ENCODE measurements at regions not wholly inside any gene's neighbourhood (a gene's known extent, or its start where the extent isn't known, plus 50 kb on each side); places are given as distances from the start of the nearest gene placed in this dataset.

DNA sequence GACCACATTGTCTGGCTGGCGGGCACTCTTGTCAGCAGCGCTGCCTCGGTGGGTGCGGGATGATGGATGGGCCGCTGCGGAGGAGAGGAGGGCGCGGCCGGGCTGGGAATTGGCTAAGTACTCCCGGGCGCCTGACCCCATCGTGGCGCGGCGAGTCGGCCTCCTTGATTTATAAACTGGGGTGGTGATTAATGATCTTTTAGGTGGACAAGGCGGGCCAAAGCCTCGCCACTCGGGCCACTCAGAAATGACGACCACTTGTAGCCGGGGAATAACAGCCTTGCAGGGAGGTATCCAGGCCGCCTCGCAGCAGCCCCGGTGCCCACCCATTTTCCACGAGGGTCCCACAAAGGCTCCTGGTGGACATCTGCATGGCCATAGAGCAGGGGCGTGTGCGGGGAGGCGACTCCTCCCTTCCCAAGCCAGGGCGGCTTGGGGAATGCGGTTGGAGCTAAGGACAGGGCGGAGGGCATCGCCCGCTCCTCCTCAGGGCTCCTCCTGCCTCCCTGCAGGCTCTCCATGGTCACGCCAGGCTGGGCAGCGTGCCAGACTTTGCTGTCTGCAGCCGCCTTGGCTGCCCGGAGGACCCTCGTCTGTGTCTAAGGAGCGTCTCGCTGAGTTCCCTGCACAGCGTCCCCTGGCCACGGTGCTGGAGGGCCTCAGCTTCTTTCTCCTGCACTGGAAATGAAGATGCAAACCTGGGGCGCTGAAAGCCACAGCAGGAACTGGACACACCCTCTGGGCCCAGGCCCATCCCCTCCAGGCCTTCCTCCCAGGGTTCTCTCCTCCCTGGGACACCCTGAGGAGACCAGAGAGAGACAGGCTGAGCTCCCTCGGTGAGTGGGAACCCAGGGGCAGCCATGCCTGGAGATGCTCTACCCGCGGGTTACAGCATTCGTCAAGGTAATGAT, 287.4 kb upstream of the IRX4 start:
- DNase-seq (ENCODE audit: missing footprints): no peak
- no peak for ATAC-seq
- intact Hi-C loops (cut with DNase I): no loop called here

- DNase-seq (ENCODE audit: missing footprints): no peak
- intact Hi-C loops (cut with DNase I): no loop called here
- no peak for ATAC-seq
Observed at GRCh38 chr5:2169430-2169808, 286.7 kb upstream of the IRX4 start.

DNA sequence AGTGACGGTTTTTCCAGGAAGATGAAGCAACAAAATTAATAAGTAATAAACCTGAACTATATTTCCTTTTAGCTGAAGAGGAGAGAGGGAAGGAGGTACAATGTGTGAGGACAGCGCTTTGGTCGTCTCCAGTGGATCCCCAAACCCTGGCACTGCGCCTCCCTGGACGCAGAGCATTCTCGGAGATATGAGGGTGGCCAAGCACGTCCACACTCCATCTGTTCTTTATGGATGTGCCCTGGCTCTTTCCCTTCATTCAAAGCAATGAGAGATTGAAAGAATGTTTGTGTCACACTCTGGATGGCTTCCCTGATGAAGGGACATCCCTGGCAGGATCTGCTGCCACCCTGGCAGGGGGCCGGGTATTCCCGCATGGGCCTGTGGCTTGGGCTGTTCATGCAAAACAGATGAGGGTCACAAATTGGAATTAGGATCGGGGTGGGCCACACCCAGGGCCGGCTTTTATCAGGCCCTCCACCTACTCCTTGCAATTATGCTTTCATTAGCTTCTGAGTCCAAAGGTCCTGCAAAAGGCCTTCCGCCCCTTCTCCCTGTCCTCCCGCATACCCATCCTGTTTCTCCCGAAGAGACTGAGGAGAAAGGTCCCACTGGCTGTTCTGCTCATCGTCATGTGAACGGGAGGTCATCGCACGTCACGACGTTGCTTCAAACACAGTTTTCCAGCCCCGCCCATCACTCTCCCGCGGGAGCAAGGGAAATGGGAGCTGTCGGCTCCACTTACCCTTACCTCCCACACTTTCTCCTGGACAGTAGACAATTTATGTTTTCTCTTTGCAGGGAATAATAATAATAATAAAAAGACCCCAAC, 286.1 kb upstream of the IRX4 start:
- intact Hi-C loops (cut with DNase I): no loop called here
- no peak for DNase-seq (ENCODE audit: missing footprints)
- no peak for ATAC-seq

DNA sequence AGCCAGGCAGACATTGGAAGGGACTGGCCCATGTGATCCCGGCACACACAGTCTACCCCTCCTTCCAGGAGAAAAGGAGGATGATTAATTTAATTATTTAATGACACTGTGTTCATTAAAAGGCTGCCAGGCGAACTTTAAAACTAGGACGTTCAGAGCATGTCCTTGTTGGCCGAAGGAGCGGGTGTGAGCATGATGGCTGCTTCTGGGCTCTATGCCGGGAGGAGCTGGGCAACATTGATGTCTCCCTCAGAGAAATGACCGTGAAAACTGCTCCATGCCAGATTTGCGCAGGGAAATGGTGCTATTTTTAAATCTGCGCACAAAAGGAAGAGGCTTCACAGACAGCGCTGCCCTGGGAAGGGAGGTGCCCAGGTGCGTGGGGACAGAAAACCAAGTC, 284.9 kb upstream of the IRX4 start:
- intact Hi-C loops (cut with DNase I): no loop called here
- ATAC-seq (no peak), DNase-seq (ENCODE audit: missing footprints) (no peak)

DNA sequence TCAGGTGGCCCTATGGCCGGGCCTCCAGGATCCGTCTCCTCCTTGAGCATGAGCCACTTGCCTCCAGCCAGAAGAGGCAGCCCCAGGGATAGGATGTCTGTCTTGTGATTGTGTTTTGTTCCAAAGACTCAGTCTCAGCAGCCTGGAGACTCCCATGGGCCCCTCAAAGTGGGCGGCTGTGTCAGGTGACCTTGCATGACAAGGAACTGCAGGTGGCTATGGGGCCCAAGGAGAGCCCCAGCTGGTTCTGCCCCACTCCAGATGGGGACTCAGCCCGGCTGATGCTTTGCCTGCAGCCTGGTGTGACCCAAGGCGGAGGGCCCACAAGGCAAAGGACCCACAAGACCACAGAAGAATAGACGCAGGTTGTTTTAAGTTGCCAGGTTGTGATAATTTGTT, 284.3 kb upstream of the IRX4 start:
- DNase-seq (ENCODE audit: missing footprints) (no peak), ATAC-seq (no peak)
- intact Hi-C loops (cut with DNase I): no loop called here

- intact Hi-C loops (cut with DNase I): no loop called here
- ATAC-seq (no peak), DNase-seq (ENCODE audit: missing footprints) (no peak)
Observed at GRCh38 chr5:2166306-2166978, 283.7 kb upstream of the IRX4 start.

- no peak for ATAC-seq
- DNase-seq (ENCODE audit: missing footprints): no peak
- intact Hi-C loops (cut with DNase I): no loop called here
Observed at GRCh38 chr5:2165615-2166305, 283.0 kb upstream of the IRX4 start.

- ATAC-seq (no peak), DNase-seq (ENCODE audit: missing footprints) (no peak)
- intact Hi-C loops (cut with DNase I): no loop called here
Observed at GRCh38 chr5:2165203-2165602, 282.5 kb upstream of the IRX4 start.

- intact Hi-C loops (cut with DNase I): no loop called here
- ATAC-seq: no peak
- no peak for DNase-seq (ENCODE audit: missing footprints)
Observed at GRCh38 chr5:2164586-2164985, 281.9 kb upstream of the IRX4 start.

DNA sequence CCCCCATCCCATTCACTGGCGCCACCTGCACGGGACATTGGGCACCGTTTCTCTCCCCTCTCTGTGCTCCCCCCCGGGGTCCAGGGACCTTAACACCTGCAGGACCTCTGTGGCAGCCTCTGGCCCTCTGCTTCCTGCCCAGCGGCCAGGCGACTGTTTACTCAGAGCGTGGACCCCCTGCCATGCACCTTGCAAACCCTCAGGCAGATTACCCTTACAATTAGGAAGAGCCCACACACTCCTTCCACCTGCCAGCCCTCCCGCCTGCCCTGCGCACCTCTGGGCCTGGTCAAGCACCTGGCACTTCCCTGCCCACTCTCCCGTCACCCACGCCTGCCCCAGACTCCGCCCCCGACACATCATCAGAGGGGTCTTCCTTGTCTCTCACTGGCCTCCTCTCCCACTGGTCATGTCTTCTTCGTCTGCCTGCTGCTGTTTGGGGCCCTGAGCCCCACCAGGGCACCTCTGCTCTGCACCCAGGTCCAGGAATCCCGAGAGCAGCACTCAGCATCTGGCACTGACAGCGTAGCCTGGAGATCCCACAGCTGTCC, 281.3 kb upstream of the IRX4 start:
- intact Hi-C loops (cut with DNase I): no loop called here

GRCh38 chr5:2163060-2163856, 280.5 kb upstream of the IRX4 start:
- intact Hi-C loops (cut with DNase I): no loop called here
- DNase-seq (ENCODE audit: missing footprints) (no peak), ATAC-seq (no peak)

More for the DNA sequence above, 281.3 kb upstream of the IRX4 start:
- DNase-seq (ENCODE audit: missing footprints): no peak
- ATAC-seq: no peak

GRCh38 chr5:2160811-2161210, 278.1 kb upstream of the IRX4 start:
- ATAC-seq: no peak
- intact Hi-C loops (cut with DNase I): no loop called here
- DNase-seq (ENCODE audit: missing footprints): no peak

DNA sequence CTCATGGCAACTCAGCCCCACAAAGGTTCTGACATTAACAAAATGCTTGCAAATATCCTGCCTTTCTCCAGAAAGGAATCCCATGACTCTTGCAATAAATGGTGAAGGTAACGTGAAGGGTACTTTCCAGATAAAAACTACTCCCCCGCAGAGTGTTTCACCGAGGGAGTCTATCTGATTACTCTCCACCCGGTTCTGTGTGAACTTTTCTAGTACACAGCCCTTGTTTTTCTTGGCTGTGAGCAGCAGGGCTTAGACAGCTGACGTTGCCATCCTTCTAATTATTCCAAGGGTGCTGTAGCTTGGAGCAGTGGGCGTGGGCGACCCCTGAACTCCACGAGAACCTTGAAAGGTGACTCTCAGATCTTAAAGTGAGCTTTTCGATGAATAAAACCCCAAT, 276.0 kb upstream of the IRX4 start:
- intact Hi-C loops (cut with DNase I): no loop called here
- DNase-seq (ENCODE audit: missing footprints): no peak
- ATAC-seq: no peak

GRCh38 chr5:2158109-2158508, 275.4 kb upstream of the IRX4 start:
- intact Hi-C loops (cut with DNase I): no loop called here
- no peak for DNase-seq (ENCODE audit: missing footprints)
- ATAC-seq: no peak

GRCh38 chr5:2157372-2157771, 274.6 kb upstream of the IRX4 start:
- ATAC-seq (no peak), DNase-seq (ENCODE audit: missing footprints) (no peak)
- intact Hi-C loops (cut with DNase I): no loop called here

DNA sequence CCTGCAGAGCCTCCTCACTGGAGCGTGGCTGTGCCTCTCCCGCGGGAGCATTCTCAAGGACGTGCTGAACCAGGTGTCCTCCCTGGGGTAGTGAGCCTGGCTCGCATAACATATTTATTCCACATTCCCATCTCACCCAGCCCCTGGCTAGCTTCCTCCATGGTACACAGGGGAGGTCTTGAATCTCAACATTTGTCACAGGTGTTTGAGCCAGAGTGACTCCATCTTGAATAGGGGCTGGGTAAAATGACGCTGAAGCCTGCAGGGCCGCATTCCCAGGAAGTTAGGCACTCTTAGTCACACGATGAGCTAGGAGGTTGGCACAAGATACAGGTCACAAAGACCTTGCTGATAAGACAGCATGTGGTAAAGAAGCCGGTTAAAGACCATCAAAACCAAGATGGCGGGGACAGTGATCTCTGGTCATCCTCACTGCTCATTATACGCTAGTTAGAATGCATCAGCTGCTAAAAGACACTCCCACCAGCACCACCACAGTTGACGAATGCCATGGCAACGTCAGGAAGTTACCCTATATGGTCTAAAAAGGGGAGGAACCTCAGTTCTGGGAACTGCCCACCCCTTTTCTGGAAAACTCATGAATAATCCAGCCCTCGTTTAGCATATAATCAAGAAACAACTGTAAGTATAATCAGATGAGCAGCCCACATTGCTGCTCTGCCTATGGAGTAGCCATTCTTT, 273.8 kb upstream of the IRX4 start:
- no peak for DNase-seq (ENCODE audit: missing footprints)
- intact Hi-C loops (cut with DNase I): no loop called here

GRCh38 chr5:2155556-2155955, 272.8 kb upstream of the IRX4 start:
- DNase-seq (ENCODE audit: missing footprints) (no peak), ATAC-seq (no peak)
- intact Hi-C loops (cut with DNase I): no loop called here

More for the DNA sequence above, 273.8 kb upstream of the IRX4 start:
- ATAC-seq: no peak

Data from Right ventricle myocardium inferior (tissue), 1 donor.